H9 (cell line): ENCODE measurements at regions not wholly inside any gene's neighbourhood (a gene's known extent, or its start where the extent isn't known, plus 50 kb on each side); places are given as distances from the start of the nearest gene placed in this dataset.

Source experiments
- DNase-seq: peaks from one replicate; pipeline ENCODE4 v3.0.0-alpha.2; 2017
- H2AFZ ChIP-seq: one replicate; pipeline ENCODE4 v1.6.1; 2013; ENCODE audit warnings: mild to moderate bottlenecking, low read length, control low read depth, moderate library complexity
- H2AK5ac ChIP-seq: 2 replicates; pipeline ENCODE4 v1.6.1; 2013; ENCODE audit warnings: low read length, control low read depth, mixed read lengths; ENCODE audit not compliant: insufficient read length
- H2BK120ac ChIP-seq: one replicate; pipeline ENCODE4 v1.6.1; 2013; ENCODE audit warnings: low read depth, mild to moderate bottlenecking, low read length, control low read depth, inconsistent platforms; ENCODE audit not compliant: poor library complexity, severe bottlenecking
- H2BK12ac ChIP-seq: 2 replicates; pipeline ENCODE4 v1.6.1; 2013; ENCODE audit warnings: low read length, control low read depth, mixed read lengths, low read depth; ENCODE audit not compliant: insufficient read length
- H2BK15ac ChIP-seq: 2 replicates; pipeline ENCODE4 v1.6.1; 2013; ENCODE audit warnings: low read depth, low read length, control low read depth
- H2BK20ac ChIP-seq: one replicate; pipeline ENCODE4 v1.6.1; 2013; ENCODE audit warnings: low read depth, mild to moderate bottlenecking, low read length, control low read depth, inconsistent platforms; ENCODE audit not compliant: poor library complexity, severe bottlenecking
- H2BK5ac ChIP-seq: 2 replicates; pipeline ENCODE4 v1.6.1; 2013; ENCODE audit warnings: low read length, control low read depth, mixed read lengths; ENCODE audit not compliant: insufficient read length
- H3K14ac ChIP-seq: 2 replicates; pipeline ENCODE4 v1.6.1; 2013; ENCODE audit warnings: low read length, control low read depth; ENCODE audit not compliant: insufficient read depth
- H3K18ac ChIP-seq: 2 replicates; pipeline ENCODE4 v1.6.1; 2013; ENCODE audit warnings: low read depth, mild to moderate bottlenecking, mixed read lengths, low read length, control low read depth; ENCODE audit not compliant: insufficient read length
- H3K23ac ChIP-seq: 2 replicates; pipeline ENCODE4 v1.6.1; 2013; ENCODE audit warnings: low read length, control low read depth, mixed read lengths, low read depth; ENCODE audit not compliant: insufficient read length
- H3K23me2 ChIP-seq: 2 replicates; pipeline ENCODE4 v1.6.1; 2013; ENCODE audit warnings: low read depth, mild to moderate bottlenecking, mixed read lengths, low read length, control low read depth; ENCODE audit not compliant: insufficient read length, poor library complexity, severe bottlenecking
- H3K27ac ChIP-seq: 2 replicates; pipeline ENCODE4 v1.5.1; 2013; ENCODE audit warnings: low read length, control low read depth, mixed read lengths, low read depth; ENCODE audit not compliant: insufficient read length
- H3K27me3 ChIP-seq: 2 replicates; pipeline ENCODE4 v1.6.1; 2013; ENCODE audit warnings: low read length, control low read depth, inconsistent platforms; ENCODE audit not compliant: insufficient read depth
- H3K4ac ChIP-seq: 2 replicates; pipeline ENCODE4 v1.6.1; 2013; ENCODE audit warnings: low read depth, mild to moderate bottlenecking, control low read depth, inconsistent platforms, low read length, moderate library complexity
- H3K4me1 ChIP-seq: 2 replicates; pipeline ENCODE4 v1.6.1; 2013; ENCODE audit warnings: low read length, control low read depth, inconsistent platforms; ENCODE audit not compliant: insufficient read depth
- H3K4me2 ChIP-seq: 2 replicates; pipeline ENCODE4 v1.6.1; 2013; ENCODE audit warnings: low read length, control low read depth, mixed read lengths; ENCODE audit not compliant: insufficient read length, insufficient read depth
- H3K56ac ChIP-seq: 2 replicates; pipeline ENCODE4 v1.6.1; 2013; ENCODE audit warnings: low read depth, mild to moderate bottlenecking, mixed read lengths, low read length, control low read depth; ENCODE audit not compliant: insufficient read length
- H3K79me1 ChIP-seq: 2 replicates; pipeline ENCODE4 v1.6.1; 2013; ENCODE audit warnings: low read depth, mild to moderate bottlenecking, moderate library complexity, low read length, control low read depth, inconsistent platforms; ENCODE audit not compliant: insufficient read depth, poor library complexity, severe bottlenecking
- H3K79me2 ChIP-seq: 2 replicates; pipeline ENCODE4 v1.6.1; 2013; ENCODE audit warnings: low read length, control low read depth, inconsistent platforms; ENCODE audit not compliant: insufficient read depth
- H3K9ac ChIP-seq: 2 replicates; pipeline ENCODE4 v1.6.1; 2013; ENCODE audit warnings: low read length, control low read depth, mixed read lengths; ENCODE audit not compliant: insufficient read length; ENCODE audit errors: extremely low read depth
- H3K9me3 ChIP-seq: one replicate; pipeline ENCODE4 v1.6.1; 2013; ENCODE audit warnings: low read depth, low read length, inconsistent platforms; ENCODE audit not compliant: control insufficient read depth
- H3T11ph ChIP-seq: one replicate; pipeline ENCODE4 v1.6.1; 2013; ENCODE audit warnings: mild to moderate bottlenecking, low read length, control low read depth, inconsistent platforms
- H4K20me1 ChIP-seq: one replicate; pipeline ENCODE4 v1.6.1; 2013; ENCODE audit not compliant: control insufficient read depth, insufficient read length, insufficient read depth
- H4K5ac ChIP-seq: 2 replicates; pipeline ENCODE4 v1.6.1; 2013; ENCODE audit warnings: low read depth, mild to moderate bottlenecking, mixed read lengths, low read length, control low read depth; ENCODE audit not compliant: insufficient read length
- H4K8ac ChIP-seq: replicated peaks from 2 replicates; pipeline ENCODE4 v1.6.1; 2013; ENCODE audit warnings: low read length, control low read depth, mixed read lengths, low read depth; ENCODE audit not compliant: insufficient read length
- H4K91ac ChIP-seq: 2 replicates; pipeline ENCODE4 v1.6.1; 2013; ENCODE audit warnings: low read depth, mild to moderate bottlenecking, moderate library complexity, mixed read lengths, low read length, control low read depth; ENCODE audit not compliant: insufficient read length
- H3K27ac Mint-ChIP-seq, 3 experiments: 2 replicates in 2 of 3; 3 replicates in 1 of 3; pipeline ENCODE4 v1.8.0; 2020 to 2021; ENCODE audit warnings: mixed read lengths in 3 of 3, mild to moderate bottlenecking in 1 of 3, moderate library complexity in 1 of 3
- H3K27me3 Mint-ChIP-seq: 2 replicates; pipeline ENCODE4 v1.8.0; 2021; ENCODE audit warnings: low read depth, mild to moderate bottlenecking, moderate library complexity, mixed read lengths
- H3K36me3 Mint-ChIP-seq, 3 experiments: 2 replicates in 2 of 3; 3 replicates in 1 of 3; pipeline ENCODE4 v1.8.0; 2020 to 2021; ENCODE audit warnings: low read depth in 3 of 3, mixed read lengths in 3 of 3; ENCODE audit not compliant: insufficient read depth in 1 of 3
- H3K4me1 Mint-ChIP-seq, 2 experiments: 2 replicates each; pipeline ENCODE4 v1.8.0; 2020; ENCODE audit warnings: mixed read lengths in 2 of 2
- H3K4me3 Mint-ChIP-seq, 2 experiments: 2 replicates in 1 of 2; 3 replicates in 1 of 2; pipeline ENCODE4 v1.8.0; 2020 to 2021; ENCODE audit warnings: mild to moderate bottlenecking in 2 of 2, mixed read lengths in 2 of 2, moderate library complexity in 1 of 2
- H3K9me3 Mint-ChIP-seq, 2 experiments: 2 replicates in 1 of 2; 3 replicates in 1 of 2; pipeline ENCODE4 v1.8.0; 2020; ENCODE audit warnings: mild to moderate bottlenecking in 2 of 2, mixed read lengths in 2 of 2, moderate library complexity in 1 of 2
- WGBS: extraction: QIAGEN DNeasy Blood & Tissue Kit; methylation state at CpG from one replicate; pipeline ENCODE4 v1.1.7; 2013; ENCODE audit warnings: missing lambda C conversion rate, low lambda C conversion rate, mixed read lengths; ENCODE audit not compliant: insufficient read length; ENCODE audit errors: extremely low coverage; 5-methylcytosine and 5-hydroxymethylcytosine counted together
- TF ChIP-seq, protein P1 (sequence below): fragments of 200-600 bp; sonication (generic); conservative IDR thresholded peaks from 3 replicates; pipeline ENCODE4 v1.8.0; 2021; ENCODE audit warnings: antibody characterized with exemption, mild to moderate bottlenecking

DNA sequence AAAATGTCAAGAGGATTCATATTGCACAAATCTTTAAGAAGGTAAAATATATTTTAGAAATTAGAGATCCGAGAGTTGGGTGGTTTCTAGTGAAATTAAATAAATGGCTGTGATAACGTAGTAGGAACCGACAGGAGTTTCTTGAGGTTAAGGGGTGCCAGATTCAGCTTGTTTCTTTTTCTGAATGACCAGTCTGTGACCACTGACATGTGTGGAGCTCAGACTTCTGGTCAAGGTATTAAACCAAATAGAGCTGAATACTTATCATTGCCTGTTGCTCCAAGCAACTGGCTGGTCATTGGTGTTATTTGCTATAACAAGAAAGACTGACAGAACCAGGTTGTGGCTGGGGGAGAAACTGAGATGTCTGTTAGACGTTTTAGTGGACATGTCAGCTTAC lies 408.2 kb upstream of the HS6ST1 start:
- Mint-ChIP-seq H3K4me1 (peaks cover 6 to 9% of the 10 kb centered on the region in 2 experiments), H3K27ac (no peak overlapping the region), H3K9me3 (peaks cover 3 to 4% of the 10 kb centered on the region in 2 experiments; a peak in 1 of 5 replicates), H3K4me3 (no peak overlapping the region), H3K36me3 (peaks cover 0 to 9% (median 2%) of the 10 kb centered on the region in 3 experiments; a peak in 5 of 7 replicates), H3K27me3 (no peaks in the 10 kb centered on the region)
- Histone ChIP-seq H4K8ac (no peak overlapping the region), H3K9ac (no peak overlapping the region), H3K18ac (no peak overlapping the region), H4K5ac (no peak overlapping the region), H3T11ph (no peak overlapping the region), H3K23me2 (no peaks in the 10 kb centered on the region), H2BK120ac (no peak overlapping the region), H3K79me1 (no peaks in the 10 kb centered on the region), H3K4me2 (no peak overlapping the region), H2AFZ (no peak overlapping the region), H2BK15ac (no peak overlapping the region), H3K56ac (no peak overlapping the region), H4K20me1 (no peaks in the 10 kb centered on the region), H3K4ac (no peak overlapping the region), H2BK5ac (no peak overlapping the region), H4K91ac (no peak overlapping the region), H3K79me2 (no peaks in the 10 kb centered on the region), H3K14ac (no peak overlapping the region), H3K27ac (no peak overlapping the region), H2AK5ac (no peak overlapping the region), H3K27me3 (no peaks in the 10 kb centered on the region; the same call in 1 of the 2 replicates), H2BK12ac (no peak overlapping the region), H3K9me3 (no peaks in the 10 kb centered on the region), H3K4me1 (no peaks in the 10 kb centered on the region), H3K23ac (no peak overlapping the region), H2BK20ac (no peak overlapping the region)
- DNase-seq, result no peak
- TF ChIP-seq, protein P1, sequence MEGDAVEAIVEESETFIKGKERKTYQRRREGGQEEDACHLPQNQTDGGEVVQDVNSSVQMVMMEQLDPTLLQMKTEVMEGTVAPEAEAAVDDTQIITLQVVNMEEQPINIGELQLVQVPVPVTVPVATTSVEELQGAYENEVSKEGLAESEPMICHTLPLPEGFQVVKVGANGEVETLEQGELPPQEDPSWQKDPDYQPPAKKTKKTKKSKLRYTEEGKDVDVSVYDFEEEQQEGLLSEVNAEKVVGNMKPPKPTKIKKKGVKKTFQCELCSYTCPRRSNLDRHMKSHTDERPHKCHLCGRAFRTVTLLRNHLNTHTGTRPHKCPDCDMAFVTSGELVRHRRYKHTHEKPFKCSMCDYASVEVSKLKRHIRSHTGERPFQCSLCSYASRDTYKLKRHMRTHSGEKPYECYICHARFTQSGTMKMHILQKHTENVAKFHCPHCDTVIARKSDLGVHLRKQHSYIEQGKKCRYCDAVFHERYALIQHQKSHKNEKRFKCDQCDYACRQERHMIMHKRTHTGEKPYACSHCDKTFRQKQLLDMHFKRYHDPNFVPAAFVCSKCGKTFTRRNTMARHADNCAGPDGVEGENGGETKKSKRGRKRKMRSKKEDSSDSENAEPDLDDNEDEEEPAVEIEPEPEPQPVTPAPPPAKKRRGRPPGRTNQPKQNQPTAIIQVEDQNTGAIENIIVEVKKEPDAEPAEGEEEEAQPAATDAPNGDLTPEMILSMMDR, result no peak
- WGBS, result no CpG with 5 or more reads among the region's 4 CpGs
